ENCODE measurements at regions not wholly inside any gene's neighbourhood (a gene's known extent, or its start where the extent isn't known, plus 50 kb on each side); places are given as distances from the start of the nearest gene placed in this dataset.
"Not testable (repeated sequence)": the region's sequence is repeated elsewhere in the genome, so short reads cannot be mapped to it uniquely, and the experiment has no call there.

DNA sequence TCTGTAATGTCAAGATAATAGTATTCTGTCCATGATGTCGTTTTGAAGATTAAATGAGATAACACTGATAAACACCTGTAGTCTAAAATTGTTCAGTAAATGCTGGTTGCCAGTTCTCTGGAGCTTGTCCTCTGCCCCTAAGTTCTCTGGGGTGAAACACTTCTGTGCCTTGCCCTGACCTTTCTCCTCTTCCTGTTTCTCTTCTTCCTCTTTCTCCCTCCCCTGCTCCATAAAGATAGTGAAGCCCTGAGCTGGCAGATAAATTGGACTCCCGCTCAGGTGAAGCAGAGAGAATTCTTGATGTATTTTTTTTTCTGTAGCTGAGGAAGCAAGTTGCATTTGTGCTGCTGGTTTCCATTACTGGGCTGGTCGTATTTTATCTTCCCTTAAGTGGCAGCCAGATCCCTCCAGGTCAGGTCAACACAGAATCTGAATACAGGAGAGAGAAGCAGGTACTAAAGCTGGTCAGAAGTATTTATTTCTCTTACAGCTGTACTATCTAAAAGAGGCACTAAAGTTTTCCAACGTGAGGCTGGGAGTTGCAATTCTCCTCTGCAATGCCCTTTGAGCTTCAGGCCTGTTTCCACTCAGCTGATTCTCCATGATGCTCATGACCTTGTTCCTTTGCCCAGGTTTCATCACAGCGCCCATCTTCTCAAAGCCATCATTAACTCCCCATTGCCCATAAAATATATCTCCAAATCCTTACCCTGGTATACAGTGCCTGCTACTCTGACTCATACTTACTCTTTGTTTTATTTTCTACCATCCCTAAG is 319.3 kb upstream of the CFAP20DC start:
- TF ChIP-seq, protein P1, sequence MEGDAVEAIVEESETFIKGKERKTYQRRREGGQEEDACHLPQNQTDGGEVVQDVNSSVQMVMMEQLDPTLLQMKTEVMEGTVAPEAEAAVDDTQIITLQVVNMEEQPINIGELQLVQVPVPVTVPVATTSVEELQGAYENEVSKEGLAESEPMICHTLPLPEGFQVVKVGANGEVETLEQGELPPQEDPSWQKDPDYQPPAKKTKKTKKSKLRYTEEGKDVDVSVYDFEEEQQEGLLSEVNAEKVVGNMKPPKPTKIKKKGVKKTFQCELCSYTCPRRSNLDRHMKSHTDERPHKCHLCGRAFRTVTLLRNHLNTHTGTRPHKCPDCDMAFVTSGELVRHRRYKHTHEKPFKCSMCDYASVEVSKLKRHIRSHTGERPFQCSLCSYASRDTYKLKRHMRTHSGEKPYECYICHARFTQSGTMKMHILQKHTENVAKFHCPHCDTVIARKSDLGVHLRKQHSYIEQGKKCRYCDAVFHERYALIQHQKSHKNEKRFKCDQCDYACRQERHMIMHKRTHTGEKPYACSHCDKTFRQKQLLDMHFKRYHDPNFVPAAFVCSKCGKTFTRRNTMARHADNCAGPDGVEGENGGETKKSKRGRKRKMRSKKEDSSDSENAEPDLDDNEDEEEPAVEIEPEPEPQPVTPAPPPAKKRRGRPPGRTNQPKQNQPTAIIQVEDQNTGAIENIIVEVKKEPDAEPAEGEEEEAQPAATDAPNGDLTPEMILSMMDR (IDR thresholded peaks at IDR 0.05; ENCODE audit: insufficient read depth, low read length, severe bottlenecking) = no peak
- FAIRE-seq (no peak), DNase-seq (ENCODE audit: low read depth) (no peak)
- Histone ChIP-seq H3K27me3 (ENCODE audit: control insufficient read depth, insufficient read depth, low read length) (no peaks in the 10 kb centered on the region), H3K36me3 (ENCODE audit: control insufficient read depth, insufficient read depth, low read length) (no peaks in the 10 kb centered on the region), H3K4me3 (ENCODE audit: low read depth, low read length) (no peak overlapping the region)

DNA sequence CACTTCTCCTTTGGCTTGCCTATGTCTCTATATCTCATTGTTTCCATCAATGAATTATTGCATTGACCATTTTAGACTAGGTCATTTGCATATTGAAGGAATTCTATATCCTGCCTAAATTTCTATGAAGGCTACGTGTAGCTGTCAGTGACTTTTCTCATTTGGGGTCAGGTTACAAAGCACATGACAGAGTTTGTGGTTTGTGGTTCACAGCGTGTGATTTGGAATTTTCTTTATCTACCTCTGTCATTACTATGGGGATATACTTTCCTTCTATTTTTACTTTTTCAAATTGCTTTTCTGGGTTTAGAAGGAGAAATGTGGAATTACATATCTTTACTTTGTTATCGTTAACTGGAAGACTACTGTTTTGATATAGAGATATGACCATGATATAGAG is 317.3 kb upstream of the CFAP20DC start:
- Histone ChIP-seq H3K4me3 (ENCODE audit: low read depth, low read length) (no peak overlapping the region), H3K36me3 (ENCODE audit: control insufficient read depth, insufficient read depth, low read length) (no peaks in the 10 kb centered on the region), H3K27me3 (ENCODE audit: control insufficient read depth, insufficient read depth, low read length) (no peaks in the 10 kb centered on the region)
- DNase-seq (ENCODE audit: low read depth) = peak; percentile 57
- TF ChIP-seq, protein P1 (IDR thresholded peaks at IDR 0.05; ENCODE audit: insufficient read depth, low read length, severe bottlenecking) = no peak
- FAIRE-seq = no peak

DNA sequence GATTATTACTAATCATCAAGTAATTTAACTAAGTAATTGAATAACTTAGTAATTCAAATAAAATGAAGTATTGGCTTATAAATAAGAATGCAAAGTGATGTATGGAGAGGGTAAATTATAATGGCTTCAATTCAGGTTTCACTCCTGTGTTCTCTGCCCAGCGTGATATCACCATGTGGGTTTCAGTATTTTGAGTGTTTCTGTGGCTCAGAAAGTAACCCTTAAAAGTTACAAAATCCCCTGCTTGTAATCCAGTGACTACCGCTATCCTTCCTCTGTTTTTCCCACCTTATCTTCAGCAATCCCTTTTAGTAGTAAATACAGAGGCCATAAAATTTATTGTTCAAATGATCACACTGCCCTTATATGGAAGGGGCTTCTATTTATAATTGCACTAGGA is 316.4 kb upstream of the CFAP20DC start:
- TF ChIP-seq, protein P1 (IDR thresholded peaks at IDR 0.05; ENCODE audit: insufficient read depth, low read length, severe bottlenecking) = no peak
- FAIRE-seq = no peak
- H3K27me3 ChIP-seq (ENCODE audit: control insufficient read depth, insufficient read depth, low read length) = no peaks in the 10 kb centered on the region

DNA sequence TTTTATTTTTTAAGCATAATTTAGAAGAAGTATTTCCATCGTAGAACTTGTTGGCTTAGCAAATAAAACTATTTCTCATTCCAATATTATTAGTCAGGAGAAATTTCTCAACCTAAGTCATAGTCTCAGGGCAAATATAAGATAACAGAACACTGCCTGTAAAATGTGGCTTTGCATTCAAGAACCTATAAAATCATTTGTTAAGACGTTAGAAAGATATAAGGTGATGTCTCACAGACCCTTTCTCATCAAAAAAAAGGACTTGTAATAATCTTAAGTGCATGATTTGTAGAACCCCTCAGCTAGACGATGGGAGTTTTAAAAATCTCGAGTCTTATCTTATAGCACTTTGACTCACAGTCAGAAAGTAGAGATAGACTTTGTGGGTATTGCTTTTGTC is 314.7 kb upstream of the CFAP20DC start:
- TF ChIP-seq, protein P1 (IDR thresholded peaks at IDR 0.05; ENCODE audit: insufficient read depth, low read length, severe bottlenecking) = no peak
- Histone ChIP-seq H3K4me3 (ENCODE audit: low read depth, low read length) (no peak overlapping the region), H3K27me3 (ENCODE audit: control insufficient read depth, insufficient read depth, low read length) (no peaks in the 10 kb centered on the region), H3K36me3 (ENCODE audit: control insufficient read depth, insufficient read depth, low read length) (no peaks in the 10 kb centered on the region)
- FAIRE-seq (no peak), DNase-seq (ENCODE audit: low read depth) (peak; percentile 74)

More for the DNA sequence above, 316.4 kb upstream of the CFAP20DC start:
- H3K36me3 ChIP-seq (ENCODE audit: control insufficient read depth, insufficient read depth, low read length) = no peaks in the 10 kb centered on the region
- no peak overlapping the region for H3K4me3 ChIP-seq (ENCODE audit: low read depth, low read length)
- no peak for DNase-seq (ENCODE audit: low read depth)

DNA sequence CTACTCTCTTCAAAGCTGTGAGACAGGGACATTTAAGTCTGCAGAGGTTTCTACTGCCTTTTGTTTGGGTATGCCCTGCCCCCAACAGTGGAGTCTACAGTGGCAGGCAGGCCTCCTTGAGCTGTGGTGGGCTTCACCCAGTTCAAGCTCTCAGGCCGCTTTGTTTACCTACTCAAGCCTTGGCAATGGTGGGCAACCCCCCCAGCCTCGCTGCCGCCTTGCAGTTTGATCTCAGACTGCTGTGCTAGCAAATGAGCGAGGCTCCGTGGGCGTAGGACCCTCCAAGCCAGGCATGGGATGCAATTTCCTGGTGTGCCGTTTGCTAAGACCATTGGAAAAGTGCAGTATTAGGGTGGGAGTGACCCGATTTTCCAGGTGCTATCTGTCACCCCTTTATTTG is 310.5 kb upstream of the CFAP20DC start:
- not testable (repeated sequence) for H3K27me3 ChIP-seq (ENCODE audit: control insufficient read depth, insufficient read depth, low read length); DNase-seq (ENCODE audit: low read depth); H3K36me3 ChIP-seq (ENCODE audit: control insufficient read depth, insufficient read depth, low read length); FAIRE-seq; H3K4me3 ChIP-seq (ENCODE audit: low read depth, low read length)

DNA sequence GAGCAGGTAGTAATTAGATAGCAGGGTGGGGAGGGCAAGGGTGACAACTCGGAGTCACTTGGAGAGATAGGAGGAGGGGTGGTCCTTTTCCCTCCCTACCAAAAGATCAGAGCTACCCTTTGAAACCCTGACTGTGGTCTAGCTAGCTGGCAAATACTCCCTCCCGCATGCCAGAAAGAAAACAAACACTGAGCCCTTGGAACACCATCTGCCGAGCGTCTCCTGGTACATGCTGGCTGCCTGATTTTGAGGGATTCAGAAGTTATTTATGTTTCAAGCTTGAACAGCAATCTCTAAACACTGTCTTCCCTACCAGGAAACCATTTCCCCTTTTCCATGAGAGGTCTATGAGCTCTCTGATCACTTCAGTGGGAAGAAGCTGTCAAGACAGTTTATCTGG is 291.6 kb upstream of the CFAP20DC start:
- H3K36me3 ChIP-seq (ENCODE audit: control insufficient read depth, insufficient read depth, low read length) = no peaks in the 10 kb centered on the region
- FAIRE-seq (no peak), DNase-seq (ENCODE audit: low read depth) (no peak)
- no peak overlapping the region for H3K4me3 ChIP-seq (ENCODE audit: low read depth, low read length)
- no peaks in the 10 kb centered on the region for H3K27me3 ChIP-seq (ENCODE audit: control insufficient read depth, insufficient read depth, low read length)
- TF ChIP-seq, protein P1 (IDR thresholded peaks at IDR 0.05; ENCODE audit: insufficient read depth, low read length, severe bottlenecking) = no peak
